GM19238 (cell line): ENCODE measurements at regions not wholly inside any gene's neighbourhood (a gene's known extent, or its start where the extent isn't known, plus 50 kb on each side); places are given as distances from the start of the nearest gene placed in this dataset.

ENCODE experiments used
- DNase-seq: peaks from one replicate; pipeline ENCODE4 v3.0.0; 2011; ENCODE audit warnings: low spot score; ENCODE audit not compliant: insufficient read length

DNA sequence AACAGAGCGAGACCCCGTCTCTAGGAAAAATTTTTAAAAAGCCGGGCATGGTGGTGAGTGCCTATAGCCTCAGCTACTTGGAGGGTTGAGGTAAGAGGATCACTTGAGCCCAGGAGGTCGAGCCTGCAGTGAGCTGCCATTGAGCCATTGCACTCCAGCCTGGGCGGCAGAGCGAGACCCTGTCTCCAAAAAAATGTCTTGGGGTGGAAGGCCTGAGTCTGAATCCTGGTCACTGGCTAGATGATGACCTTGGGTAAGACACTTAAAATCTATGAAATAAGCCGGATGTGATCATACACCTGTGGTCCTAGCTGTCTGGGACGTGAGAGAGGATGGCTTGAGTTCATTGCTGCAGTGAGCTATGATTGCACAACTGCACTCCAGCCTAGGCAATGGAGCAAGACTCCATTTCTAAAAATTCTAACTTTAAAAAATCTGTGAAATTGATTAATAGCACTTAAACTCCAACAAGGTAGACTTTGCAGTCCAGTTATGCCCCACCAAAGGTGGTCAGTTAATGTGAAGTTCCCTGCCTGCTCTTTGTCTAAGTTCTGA lies 157.3 kb upstream of the UMPS start:
- no peak for DNase-seq

DNA sequence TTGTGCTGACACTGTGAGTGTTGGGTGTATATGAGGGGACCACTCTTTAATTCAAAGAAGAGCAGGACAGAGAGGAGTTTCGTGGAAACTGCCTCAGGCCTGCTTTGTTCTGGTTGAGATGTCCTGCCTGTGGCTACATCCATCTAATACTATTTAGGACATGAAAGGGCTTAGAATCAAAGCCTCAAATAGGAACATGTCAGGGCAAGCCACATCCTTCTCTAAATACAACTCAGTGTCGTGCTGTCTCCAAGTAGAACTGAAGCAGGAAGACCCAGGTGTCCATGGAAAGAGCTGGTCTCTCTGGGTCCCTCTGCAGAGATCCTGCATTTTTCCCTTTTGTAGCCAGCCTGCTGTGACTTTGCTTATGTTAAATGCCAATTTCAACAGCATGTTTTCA lies 156.2 kb upstream of the UMPS start:
- no peak for DNase-seq

DNA sequence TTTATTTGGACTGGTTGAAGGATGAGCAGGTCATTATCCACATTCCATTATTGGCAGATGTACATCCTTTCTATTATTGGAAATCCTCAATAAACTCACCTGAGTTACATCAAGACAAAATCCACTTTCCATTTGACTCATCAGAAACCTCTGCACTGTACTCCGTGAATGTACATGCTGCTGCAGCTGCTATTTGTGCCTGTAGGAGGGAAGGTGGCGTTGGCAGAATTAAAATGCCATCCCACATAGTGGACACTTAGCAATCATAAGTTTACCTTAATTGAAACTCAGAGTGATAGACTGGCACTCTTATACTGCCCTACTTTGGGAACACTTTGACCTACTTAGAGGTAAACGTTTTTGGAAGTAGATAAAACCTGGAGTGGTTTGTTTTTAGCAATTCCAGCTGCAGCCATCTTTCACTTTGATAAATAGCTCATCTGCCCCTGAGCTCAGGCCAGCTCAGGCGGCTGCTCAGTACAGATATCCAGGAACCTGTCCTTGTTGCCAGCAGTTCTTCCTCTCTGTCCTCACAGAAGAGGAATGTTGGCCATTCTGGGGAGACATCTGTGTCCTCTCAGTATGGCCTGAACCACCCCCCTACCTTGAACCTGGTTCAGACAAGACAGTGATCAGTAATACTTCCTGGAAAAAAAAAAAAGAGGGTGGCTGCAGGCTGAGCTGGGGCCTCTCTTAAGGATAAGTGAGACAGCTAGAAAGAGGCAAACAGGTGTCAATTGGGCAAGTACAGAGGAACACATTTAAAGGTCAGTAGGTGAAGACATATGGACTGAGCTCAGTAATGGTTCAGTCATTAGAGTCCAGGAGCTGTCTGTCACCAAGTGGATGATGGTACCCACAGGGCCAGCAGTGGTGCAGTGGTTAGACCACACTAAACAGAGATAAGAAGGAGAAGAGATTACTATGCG lies 153.4 kb upstream of the UMPS start:
- DNase-seq: no peak

DNA sequence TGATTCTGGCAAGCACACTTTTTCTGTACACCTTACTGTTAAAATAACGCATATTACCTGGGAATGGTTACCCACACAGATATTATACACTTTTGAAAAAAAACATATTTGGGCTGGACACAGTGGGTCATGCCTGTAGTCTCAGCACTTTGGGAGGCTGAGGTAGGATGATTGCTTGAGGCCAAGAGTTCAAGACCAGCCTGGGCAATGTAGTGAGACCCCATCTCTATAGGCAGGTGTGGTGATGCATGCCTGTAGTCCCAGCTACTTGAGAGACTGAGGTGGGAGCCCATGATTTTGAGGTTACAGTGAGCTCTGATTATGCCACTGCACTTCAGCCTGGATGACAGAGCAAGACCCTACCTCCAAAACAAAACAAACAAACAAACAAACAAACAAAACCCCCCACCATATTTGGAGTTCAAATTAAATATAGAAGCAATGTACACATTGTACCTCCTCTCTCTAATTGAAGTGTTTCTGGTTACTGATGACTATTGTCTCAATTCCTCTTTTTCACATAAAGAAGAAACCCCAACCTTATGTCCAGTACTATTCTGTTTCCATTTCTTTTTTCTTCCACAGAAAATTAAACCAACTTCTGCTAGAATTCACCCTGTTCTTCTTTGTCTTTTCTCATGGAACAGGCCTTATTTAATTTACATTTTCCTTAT lies 152.6 kb upstream of the UMPS start:
- no peak for DNase-seq

DNA sequence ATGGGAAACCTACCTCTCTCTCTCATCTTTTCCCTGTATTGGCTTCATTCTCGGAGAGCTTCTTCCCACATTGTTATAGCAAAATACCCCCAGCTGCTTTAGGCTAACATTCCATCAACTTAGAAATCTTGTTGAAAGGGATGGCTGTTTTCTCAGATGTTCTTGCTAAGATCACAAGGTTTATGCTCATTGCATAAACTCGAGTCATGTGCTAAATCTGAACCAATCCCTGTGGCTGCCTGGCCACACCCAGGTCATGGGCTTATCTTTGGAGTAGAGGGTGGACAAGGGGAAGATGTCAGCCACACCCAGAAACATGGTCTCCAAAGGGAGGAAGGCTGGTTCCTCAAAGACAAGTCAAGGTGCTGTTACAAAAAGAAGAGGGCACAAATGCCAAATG lies 150.6 kb upstream of the UMPS start:
- no peak for DNase-seq

DNA sequence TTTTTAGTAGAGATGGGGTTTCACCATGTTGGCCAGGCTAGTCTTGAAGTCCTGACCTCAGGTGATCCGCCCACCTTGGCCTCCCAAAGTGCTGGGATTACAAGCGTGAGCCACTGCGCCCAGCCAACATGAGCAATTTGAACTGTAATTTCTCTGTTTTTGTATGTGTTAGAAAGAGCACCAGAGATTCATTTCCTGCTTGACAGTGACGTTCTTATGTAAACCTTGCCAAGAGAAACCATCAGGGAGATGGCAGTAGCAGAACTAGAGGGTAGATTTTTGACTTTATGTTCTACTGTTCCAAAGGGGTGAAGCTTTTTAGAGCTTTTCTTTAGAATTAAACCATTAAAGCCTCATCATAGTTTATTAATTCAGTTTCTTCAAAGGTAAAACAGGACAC lies 148.1 kb upstream of the UMPS start:
- no peak for DNase-seq

DNA sequence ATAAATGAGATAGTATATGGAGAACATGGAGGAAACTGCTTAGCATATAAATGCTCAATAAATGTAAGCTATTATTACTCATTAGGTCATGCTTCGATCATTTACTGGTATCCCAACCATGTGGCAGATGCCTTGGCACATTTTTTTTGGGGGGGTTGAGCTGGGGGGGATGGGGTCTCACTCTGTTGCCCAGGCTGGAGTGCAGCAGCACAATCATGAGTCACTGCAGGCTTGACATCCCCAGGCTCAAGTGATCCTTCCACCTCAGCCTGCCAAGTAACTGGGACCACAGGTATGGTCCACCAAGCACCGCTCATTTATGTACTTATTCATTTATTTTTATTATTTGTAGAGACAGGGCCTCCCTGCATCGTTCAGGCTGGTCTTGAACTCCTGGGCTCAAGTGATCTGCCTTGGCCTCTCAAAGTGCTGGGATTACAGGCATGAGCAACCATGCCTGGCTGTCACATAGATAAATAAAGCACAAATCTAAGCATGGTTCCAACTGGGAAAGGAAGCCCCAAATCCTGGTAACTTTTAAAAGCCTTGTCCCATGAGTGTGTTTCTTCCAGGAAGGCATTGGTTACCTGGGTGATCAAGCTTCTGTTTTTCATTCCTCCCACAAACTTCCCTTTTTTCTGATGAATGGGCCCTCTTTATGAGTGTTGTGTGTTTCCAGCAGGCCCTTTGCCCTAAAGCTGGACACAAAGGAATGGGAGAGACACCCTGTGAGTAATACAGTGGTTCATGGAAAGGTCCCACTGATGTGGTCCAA lies 147.4 kb upstream of the UMPS start:
- DNase-seq: no peak

DNA sequence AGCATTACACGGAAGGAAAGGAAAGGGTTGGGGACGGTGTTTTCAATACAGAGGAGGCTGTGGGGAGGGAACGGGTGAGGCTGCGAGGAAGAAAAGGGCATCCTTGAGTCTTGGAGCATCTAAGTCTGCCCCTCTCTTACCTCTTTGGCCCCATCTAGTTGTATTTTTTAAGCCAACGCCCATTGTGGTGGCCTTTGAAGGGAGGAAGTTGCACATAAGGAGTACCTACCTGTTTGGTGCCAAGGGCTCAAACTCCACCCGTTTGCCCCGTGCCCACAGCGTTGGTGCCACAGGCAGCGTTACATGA lies 146.1 kb upstream of the UMPS start:
- no peak for DNase-seq

DNA sequence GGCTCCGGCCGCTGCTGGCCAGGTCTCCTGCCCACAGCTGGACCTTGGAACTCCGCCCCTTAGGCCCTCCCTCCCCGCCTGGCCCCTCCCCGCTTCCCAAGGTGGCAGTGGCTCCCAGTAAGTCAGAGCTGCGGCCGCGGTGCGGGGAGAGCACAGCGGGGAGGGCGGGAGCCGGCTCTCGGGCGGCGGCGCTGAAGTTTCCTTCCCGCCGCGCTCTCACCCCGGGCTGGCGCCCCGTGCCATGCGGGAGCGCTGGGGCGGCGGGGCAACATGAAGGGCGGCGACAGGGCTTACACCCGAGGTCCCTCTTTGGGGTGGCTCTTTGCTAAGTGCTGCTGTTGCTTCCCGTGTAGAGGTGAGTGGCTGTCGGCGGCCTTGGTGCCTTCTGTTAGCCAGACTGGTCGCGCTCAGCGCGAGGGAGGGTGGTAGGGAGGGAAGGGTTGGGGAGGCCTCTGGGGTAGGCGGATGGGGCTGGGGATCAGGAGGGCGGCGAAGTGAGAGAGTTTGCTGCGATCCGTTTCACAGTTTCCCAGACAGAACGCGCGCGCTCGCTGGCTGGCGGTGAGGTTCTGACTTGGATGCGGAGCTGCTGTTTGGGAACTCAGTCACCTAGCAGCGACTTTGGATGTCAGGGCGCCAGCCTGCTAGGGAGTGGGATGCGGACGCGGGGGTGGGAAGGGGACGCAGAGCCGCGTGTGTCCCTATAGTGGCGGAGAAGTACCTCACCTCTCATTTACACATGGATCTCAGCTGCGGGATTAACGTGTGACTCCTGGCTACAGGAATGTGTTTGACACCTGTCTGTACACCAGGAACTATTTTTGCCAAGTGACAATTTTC lies 145.5 kb upstream of the UMPS start:
- no peak for DNase-seq

DNA sequence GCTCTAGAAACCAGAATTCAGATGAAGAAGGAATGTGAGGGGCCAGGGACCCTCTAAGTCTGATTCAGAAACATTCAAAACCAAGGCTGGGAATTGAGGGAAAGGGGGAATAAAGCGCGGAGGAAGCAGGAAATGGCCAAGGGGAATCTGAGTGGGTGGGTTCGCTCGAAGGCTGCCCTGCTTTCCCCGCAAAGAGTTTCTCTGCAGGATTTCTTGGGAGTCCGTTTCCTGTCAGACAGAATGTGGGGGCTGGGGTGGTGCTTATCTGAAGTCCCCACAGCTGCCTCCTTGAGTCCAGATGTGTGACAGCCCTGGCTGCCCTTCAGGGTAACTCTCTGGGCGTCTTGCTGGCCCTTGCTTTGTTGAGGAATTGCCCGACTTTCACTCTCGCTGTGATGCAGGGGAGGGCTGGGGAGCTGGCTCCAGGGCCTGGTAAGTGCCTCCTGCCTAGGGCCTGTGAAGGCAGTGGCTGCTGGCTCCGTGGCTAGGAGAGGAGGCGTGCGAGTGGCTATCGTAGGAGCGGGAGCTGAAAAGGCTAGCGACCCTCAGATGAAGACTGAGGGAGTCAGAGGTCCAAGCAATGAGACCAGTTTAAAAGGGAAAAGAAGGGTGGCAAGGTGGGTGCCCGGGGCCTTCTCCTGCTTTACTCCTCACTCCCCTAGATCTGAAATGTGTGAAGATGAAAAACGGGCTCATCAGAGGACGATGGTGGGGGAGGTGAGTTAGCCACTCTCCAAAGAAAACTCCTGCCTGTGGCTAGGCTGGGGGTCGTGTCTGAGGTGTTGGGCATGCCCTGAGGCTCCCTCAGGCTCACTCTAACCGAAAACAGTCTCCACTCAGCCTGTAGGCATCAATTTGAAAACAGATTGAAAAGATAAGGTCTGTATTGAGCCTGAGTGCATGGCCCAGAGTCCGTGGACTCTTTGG lies 143.9 kb upstream of the UMPS start:
- no peak for DNase-seq

DNA sequence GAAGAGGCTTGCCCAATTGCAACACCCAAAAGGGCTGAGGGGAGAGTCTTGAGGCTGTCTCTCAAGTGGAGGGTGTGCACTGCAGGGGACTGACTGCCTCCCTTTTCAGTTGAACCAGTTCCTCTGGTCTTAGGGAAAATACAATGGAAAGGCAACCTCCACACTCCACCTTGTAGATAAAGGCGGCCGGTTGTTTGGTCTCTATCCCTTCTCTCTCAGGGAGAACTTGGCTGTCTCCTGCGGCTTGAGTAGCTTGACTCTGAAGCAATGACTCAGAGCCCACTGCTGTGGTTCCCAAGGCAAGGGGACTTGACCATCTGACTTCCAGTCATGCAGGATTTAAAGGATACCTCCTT lies 143.2 kb upstream of the UMPS start:
- no peak for DNase-seq

DNA sequence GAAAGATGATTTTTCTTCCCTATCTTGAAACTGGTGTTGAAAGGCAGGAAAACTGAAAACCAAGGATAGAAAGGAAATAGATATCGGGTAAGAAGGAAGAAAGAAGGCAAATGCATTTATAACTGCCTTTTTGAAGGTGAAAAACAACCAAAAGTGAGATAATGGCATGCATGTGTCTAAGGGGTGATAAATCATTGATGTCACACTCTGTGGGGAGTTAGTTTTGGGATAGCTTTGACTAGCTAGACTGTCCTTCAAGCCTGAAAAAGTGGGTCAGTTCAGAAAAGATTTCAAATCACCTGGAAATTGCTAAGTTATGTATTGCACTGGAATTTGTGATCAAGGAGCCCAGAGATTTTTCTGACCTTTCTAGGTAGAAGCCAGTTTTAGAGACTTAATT lies 142.2 kb upstream of the UMPS start:
- no peak for DNase-seq

DNA sequence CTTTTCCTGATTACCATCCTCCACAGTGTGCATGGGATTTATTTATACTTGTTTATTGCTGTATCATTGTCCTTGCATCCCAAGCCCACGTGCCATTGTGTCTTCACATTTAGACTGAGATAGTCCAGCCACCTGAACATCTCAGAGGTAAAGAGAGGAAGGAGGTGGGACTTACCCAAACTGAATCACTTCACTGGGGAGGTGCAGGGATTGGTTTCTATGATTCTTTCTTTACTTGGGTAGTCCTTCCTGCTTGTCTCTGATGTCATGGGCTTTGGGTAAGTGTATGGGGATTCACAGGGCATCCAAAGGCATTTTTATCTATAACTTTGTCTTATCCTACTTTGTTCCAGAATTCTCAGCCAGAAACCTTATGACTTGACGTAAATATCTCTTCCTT lies 141.5 kb upstream of the UMPS start:
- DNase-seq: no peak

DNA sequence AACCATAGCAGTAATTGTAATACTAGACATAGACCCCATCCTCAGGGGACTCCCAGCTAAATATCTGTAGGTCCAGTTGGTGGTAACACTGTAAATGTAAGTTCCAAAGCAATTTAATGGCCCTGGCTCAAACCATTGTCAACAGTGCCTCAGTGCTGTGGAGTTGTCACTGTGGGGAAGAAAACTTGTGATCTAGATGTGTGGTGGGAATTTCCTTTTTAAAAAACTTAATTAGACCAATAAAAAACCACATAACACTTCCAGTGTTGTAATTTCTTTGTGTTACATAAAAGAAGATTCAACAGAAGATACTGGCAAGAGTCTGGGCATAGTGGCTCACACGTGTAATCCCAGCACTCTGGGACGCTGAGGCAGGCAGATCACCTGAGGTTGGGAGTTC lies 138.6 kb upstream of the UMPS start:
- DNase-seq: no peak

DNA sequence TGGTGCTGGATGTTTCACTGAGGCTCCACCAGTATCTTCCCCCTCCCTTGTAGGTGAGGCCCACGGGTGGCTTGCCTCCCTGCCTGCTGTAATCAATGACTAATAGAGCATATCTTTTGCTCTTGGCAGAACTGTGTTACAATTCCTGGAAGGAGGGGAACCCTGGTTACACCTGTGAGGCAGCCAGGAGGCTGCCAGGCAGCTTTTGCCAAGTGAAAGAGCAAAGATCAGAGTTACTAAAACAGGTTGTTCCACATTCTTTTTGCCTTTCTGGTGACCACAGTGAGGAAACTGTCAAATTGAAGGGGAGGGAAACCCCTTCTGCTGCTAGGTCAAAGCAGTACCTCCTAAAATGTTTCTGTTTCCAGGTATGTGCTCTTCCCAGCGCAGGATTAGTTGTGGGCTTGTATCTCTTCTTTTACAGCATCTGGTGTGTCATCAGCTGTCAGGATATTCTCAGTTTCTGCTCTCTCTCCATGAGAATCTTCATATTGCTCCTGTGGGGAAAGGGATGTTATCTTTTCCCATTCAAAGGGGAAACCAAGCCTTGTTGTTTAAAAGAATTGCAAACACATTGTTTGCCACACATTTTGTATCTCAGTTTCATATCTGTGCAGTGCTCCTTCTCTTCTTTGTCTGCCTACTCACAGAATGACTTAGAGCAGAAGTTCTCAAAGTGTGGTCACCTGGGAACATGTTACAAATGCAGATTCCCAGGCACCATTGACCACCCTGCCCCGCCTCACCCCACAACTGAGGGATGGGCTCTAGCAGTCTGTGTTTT lies 137.4 kb upstream of the UMPS start:
- no peak for DNase-seq

DNA sequence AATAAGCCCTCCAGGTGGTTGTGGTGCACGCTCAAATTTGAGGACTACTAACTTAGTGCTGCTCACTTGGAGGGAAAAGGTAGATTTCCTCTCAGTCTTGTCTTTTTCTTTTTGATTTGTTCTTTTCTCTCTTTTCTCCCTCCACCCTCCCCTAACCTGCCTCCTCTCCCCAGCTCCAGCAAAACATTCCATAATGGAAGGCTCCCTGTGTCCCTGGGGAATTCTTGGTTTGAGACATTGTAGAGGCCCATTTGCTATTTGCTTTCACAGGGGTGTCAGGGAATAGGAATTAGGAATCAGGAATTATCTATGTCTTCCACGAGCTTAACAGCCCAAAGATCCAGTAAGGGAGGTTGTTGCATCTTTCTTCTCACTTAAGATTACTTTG lies 136.8 kb upstream of the UMPS start:
- no peak for DNase-seq

DNA sequence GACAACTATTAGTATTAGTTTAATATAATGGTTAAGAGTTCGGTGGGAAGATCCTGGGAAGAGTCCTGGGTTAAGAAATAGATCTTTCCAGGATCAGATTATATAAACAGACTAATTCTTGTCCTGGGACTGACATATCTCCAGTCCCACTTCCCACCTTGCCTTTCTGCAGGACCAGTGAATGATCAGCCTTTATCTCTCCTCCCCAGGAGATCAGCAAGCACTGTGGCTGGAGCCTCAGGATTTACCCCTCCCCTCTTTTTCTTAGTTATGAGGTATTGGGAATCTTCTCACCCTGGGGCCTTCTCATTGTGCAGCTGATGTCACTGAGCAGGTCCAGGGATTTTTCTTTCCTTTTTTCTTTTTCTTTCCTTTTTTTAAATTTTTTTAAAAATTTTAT lies 135.7 kb upstream of the UMPS start:
- DNase-seq: no peak

DNA sequence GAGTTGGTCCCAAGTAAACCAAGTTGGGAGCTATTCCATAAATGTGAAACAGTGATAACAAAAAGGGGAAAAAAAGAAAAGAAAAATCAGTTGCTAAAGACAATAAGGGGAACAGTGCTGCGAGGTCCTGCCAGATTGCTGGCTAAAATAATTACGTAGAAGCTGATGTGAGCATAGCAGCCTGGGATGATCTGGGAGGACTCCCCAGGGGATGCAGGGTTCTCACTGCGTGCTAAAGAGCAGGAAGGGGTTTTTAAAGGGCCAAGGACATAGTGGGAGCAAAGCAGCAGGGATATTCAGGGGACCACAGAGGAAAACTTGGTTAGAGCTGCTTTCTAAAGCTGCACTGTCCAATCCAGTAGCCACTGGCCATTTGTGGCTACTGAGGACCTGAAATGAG lies 133.0 kb upstream of the UMPS start:
- DNase-seq: no peak

DNA sequence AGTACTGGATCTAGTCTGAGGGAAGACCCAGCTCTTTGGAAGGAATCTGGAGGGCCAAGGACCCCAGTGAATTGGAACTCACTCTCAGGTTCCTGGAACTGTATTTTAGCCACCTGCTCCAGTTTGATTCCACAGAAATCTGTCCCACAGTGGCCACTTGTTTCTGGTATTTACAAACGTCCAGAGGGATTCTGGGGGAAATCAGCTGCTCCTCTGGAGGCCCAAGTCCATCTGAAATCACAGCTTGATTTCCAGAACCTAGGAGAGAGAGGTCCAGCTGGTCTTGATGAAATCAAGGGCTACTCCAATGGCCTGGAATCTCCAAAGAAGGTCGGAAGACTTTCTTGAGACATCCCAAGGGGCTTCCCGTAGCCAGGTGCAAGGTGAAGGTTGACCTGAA lies 132.3 kb upstream of the UMPS start:
- no peak for DNase-seq
